ENCODE measurements at regions not wholly inside any gene's neighbourhood (a gene's known extent, or its start where the extent isn't known, plus 50 kb on each side); places are given as distances from the start of the nearest gene placed in this dataset.

GRCh38 chr5:24145806-24146205 is 499.0 kb downstream of the CDH10 start:
- Histone ChIP-seq H2BK120ac (ENCODE audit: low read depth, low read length) (no peak overlapping the region), H3K14ac (ENCODE audit: low read length) (no peak overlapping the region), H3K23ac (ENCODE audit: low read depth, low read length, poor library complexity) (no peak overlapping the region), H2BK12ac (ENCODE audit: low read length) (no peak overlapping the region), H3K4me2 (ENCODE audit: insufficient read depth, low read length, poor library complexity, severe bottlenecking) (no peak overlapping the region), H2BK5ac (ENCODE audit: low read length) (no peak overlapping the region), H3K79me1 (ENCODE audit: low read depth, low read length) (no peaks in the 10 kb centered on the region), H3K27ac (replicated peaks; ENCODE audit: low read length) (no peak overlapping the region), H2BK15ac (ENCODE audit: low read length) (no peak overlapping the region), H3K4me3 (ENCODE audit: low read length in 2 of 2) (no peak overlapping the region), H3K18ac (ENCODE audit: low read length) (no peak overlapping the region), H4K91ac (ENCODE audit: low read depth, low read length, poor library complexity) (no peak overlapping the region), H3K9ac (ENCODE audit: low read depth, low read length, poor library complexity) (no peak overlapping the region), H3K4ac (ENCODE audit: low read length) (no peak overlapping the region), H2AK5ac (ENCODE audit: low read depth, low read length) (no peak overlapping the region), H2AFZ (ENCODE audit: low read length) (no peak overlapping the region), H4K8ac (ENCODE audit: low read depth, low read length) (no peak overlapping the region), H3K9me3 (replicated peaks in 1 of 2; ENCODE audit: control insufficient read depth in 2 of 2, insufficient read depth in 1 of 2, low read depth in 1 of 2, low read length in 2 of 2) (no peaks in the 10 kb centered on the region), H3K36me3 (replicated peaks in 1 of 2; ENCODE audit: control insufficient read depth in 2 of 2, insufficient read depth in 2 of 2, low read length in 2 of 2) (no peaks in the 10 kb centered on the region), H3K4me1 (ENCODE audit: control insufficient read depth in 2 of 2, insufficient read depth in 1 of 2, low read depth in 1 of 2, low read length in 2 of 2) (no peaks in the 10 kb centered on the region), H3K27me3 (ENCODE audit: control insufficient read depth in 3 of 3, insufficient read depth in 3 of 3, low read depth in 1 of 3, low read length in 3 of 3) (no peaks in the 10 kb centered on the region)
- DNase-seq (ENCODE audit: low spot score): no peak
- no CpG with 5 or more reads among the region's 2 CpGs for WGBS, 2 donors (ENCODE audit: extremely low coverage in 2 of 2, insufficient read length in 2 of 2, insufficient replicate concordance in 1 of 2)

- Histone ChIP-seq H2BK12ac (ENCODE audit: low read length) (no peak overlapping the region), H2BK5ac (ENCODE audit: low read length) (no peak overlapping the region), H2AK5ac (ENCODE audit: low read depth, low read length) (no peak overlapping the region), H3K9me3 (replicated peaks in 1 of 2; ENCODE audit: control insufficient read depth in 2 of 2, insufficient read depth in 1 of 2, low read depth in 1 of 2, low read length in 2 of 2) (no peaks in the 10 kb centered on the region), H2BK120ac (ENCODE audit: low read depth, low read length) (no peak overlapping the region), H3K27me3 (ENCODE audit: control insufficient read depth in 3 of 3, insufficient read depth in 3 of 3, low read depth in 1 of 3, low read length in 3 of 3) (no peaks in the 10 kb centered on the region), H2BK15ac (ENCODE audit: low read length) (no peak overlapping the region), H3K9ac (ENCODE audit: low read depth, low read length, poor library complexity) (no peak overlapping the region), H4K8ac (ENCODE audit: low read depth, low read length) (no peak overlapping the region), H3K14ac (ENCODE audit: low read length) (no peak overlapping the region), H3K4me1 (ENCODE audit: control insufficient read depth in 2 of 2, insufficient read depth in 1 of 2, low read depth in 1 of 2, low read length in 2 of 2) (no peaks in the 10 kb centered on the region), H3K36me3 (replicated peaks in 1 of 2; ENCODE audit: control insufficient read depth in 2 of 2, insufficient read depth in 2 of 2, low read length in 2 of 2) (no peaks in the 10 kb centered on the region), H3K27ac (replicated peaks; ENCODE audit: low read length) (no peak overlapping the region), H3K79me1 (ENCODE audit: low read depth, low read length) (no peaks in the 10 kb centered on the region), H3K4me2 (ENCODE audit: insufficient read depth, low read length, poor library complexity, severe bottlenecking) (no peak overlapping the region), H4K91ac (ENCODE audit: low read depth, low read length, poor library complexity) (no peak overlapping the region), H3K23ac (ENCODE audit: low read depth, low read length, poor library complexity) (no peak overlapping the region), H3K4me3 (ENCODE audit: low read length in 2 of 2) (no peak overlapping the region), H3K18ac (ENCODE audit: low read length) (no peak overlapping the region), H3K4ac (ENCODE audit: low read length) (no peak overlapping the region), H2AFZ (ENCODE audit: low read length) (no peak overlapping the region)
- DNase-seq (ENCODE audit: low spot score): no peak
- WGBS, 2 donors (ENCODE audit: extremely low coverage in 2 of 2, insufficient read length in 2 of 2, insufficient replicate concordance in 1 of 2): no CpG with 5 or more reads among the region's 2 CpGs
Measured at GRCh38 chr5:24161559-24161958, 483.2 kb downstream of the CDH10 start.

- H4K91ac ChIP-seq (ENCODE audit: low read depth, low read length, poor library complexity): no peak overlapping the region
- H3K18ac ChIP-seq (ENCODE audit: low read length): no peak overlapping the region
- no peaks in the 10 kb centered on the region for H3K4me1 ChIP-seq (ENCODE audit: control insufficient read depth in 2 of 2, insufficient read depth in 1 of 2, low read depth in 1 of 2, low read length in 2 of 2)
- no peak overlapping the region for H3K4me2 ChIP-seq (ENCODE audit: insufficient read depth, low read length, poor library complexity, severe bottlenecking)
- no peaks in the 10 kb centered on the region for H3K36me3 ChIP-seq (replicated peaks in 1 of 2; ENCODE audit: control insufficient read depth in 2 of 2, insufficient read depth in 2 of 2, low read length in 2 of 2)
- no peak overlapping the region for H2BK12ac ChIP-seq (ENCODE audit: low read length)
- H2BK15ac ChIP-seq (ENCODE audit: low read length): no peak overlapping the region
- H3K9me3 ChIP-seq (replicated peaks in 1 of 2; ENCODE audit: control insufficient read depth in 2 of 2, insufficient read depth in 1 of 2, low read depth in 1 of 2, low read length in 2 of 2): no peaks in the 10 kb centered on the region
- no peak overlapping the region for H3K27ac ChIP-seq (replicated peaks; ENCODE audit: low read length)
- H2AK5ac ChIP-seq (ENCODE audit: low read depth, low read length): no peak overlapping the region
- H4K8ac ChIP-seq (ENCODE audit: low read depth, low read length): no peak overlapping the region
- H3K4ac ChIP-seq (ENCODE audit: low read length): no peak overlapping the region
- H3K9ac ChIP-seq (ENCODE audit: low read depth, low read length, poor library complexity): no peak overlapping the region
- no peak overlapping the region for H3K14ac ChIP-seq (ENCODE audit: low read length)
- H2BK5ac ChIP-seq (ENCODE audit: low read length): no peak overlapping the region
- H3K79me1 ChIP-seq (ENCODE audit: low read depth, low read length): no peaks in the 10 kb centered on the region
- H2BK120ac ChIP-seq (ENCODE audit: low read depth, low read length): no peak overlapping the region
- peak overlapping the region; percentile 11 for H2AFZ ChIP-seq (ENCODE audit: low read length)
- no peak for DNase-seq (ENCODE audit: low spot score)
- no peaks in the 10 kb centered on the region for H3K27me3 ChIP-seq (ENCODE audit: control insufficient read depth in 3 of 3, insufficient read depth in 3 of 3, low read depth in 1 of 3, low read length in 3 of 3)
- H3K23ac ChIP-seq (ENCODE audit: low read depth, low read length, poor library complexity): no peak overlapping the region
- H3K4me3 ChIP-seq (ENCODE audit: low read length in 2 of 2): no peak overlapping the region
Measured at GRCh38 chr5:24162343-24162742, 482.4 kb downstream of the CDH10 start.

- H2BK15ac ChIP-seq (ENCODE audit: low read length): no peak overlapping the region
- H2AK5ac ChIP-seq (ENCODE audit: low read depth, low read length): no peak overlapping the region
- DNase-seq (ENCODE audit: low spot score): no peak
Measured at GRCh38 chr5:24163091-24163490, 481.7 kb downstream of the CDH10 start.

More at GRCh38 chr5:24163091-24163490, 481.7 kb downstream of the CDH10 start:
- H3K14ac ChIP-seq (ENCODE audit: low read length): no peak overlapping the region
- H3K23ac ChIP-seq (ENCODE audit: low read depth, low read length, poor library complexity): no peak overlapping the region
- no peak overlapping the region for H3K27ac ChIP-seq (replicated peaks; ENCODE audit: low read length)
- no peaks in the 10 kb centered on the region for H3K27me3 ChIP-seq (ENCODE audit: control insufficient read depth in 3 of 3, insufficient read depth in 3 of 3, low read depth in 1 of 3, low read length in 3 of 3)
- no peaks in the 10 kb centered on the region for H3K4me1 ChIP-seq (ENCODE audit: control insufficient read depth in 2 of 2, insufficient read depth in 1 of 2, low read depth in 1 of 2, low read length in 2 of 2)
- no peak overlapping the region for H3K18ac ChIP-seq (ENCODE audit: low read length)
- H3K79me1 ChIP-seq (ENCODE audit: low read depth, low read length): no peaks in the 10 kb centered on the region
- H3K9ac ChIP-seq (ENCODE audit: low read depth, low read length, poor library complexity): no peak overlapping the region
- no peak overlapping the region for H3K4ac ChIP-seq (ENCODE audit: low read length)
- no peak overlapping the region for H2AFZ ChIP-seq (ENCODE audit: low read length)
- no peak overlapping the region for H2BK120ac ChIP-seq (ENCODE audit: low read depth, low read length)
- no peak overlapping the region for H3K4me3 ChIP-seq (ENCODE audit: low read length in 2 of 2)
- H4K8ac ChIP-seq (ENCODE audit: low read depth, low read length): no peak overlapping the region
- no peak overlapping the region for H2BK5ac ChIP-seq (ENCODE audit: low read length)
- H3K4me2 ChIP-seq (ENCODE audit: insufficient read depth, low read length, poor library complexity, severe bottlenecking): no peak overlapping the region
- WGBS, 2 donors (ENCODE audit: extremely low coverage in 2 of 2, insufficient read length in 2 of 2, insufficient replicate concordance in 1 of 2): no CpG with 5 or more reads among the region's 2 CpGs
- H3K9me3 ChIP-seq (replicated peaks in 1 of 2; ENCODE audit: control insufficient read depth in 2 of 2, insufficient read depth in 1 of 2, low read depth in 1 of 2, low read length in 2 of 2): no peaks in the 10 kb centered on the region
- H2BK12ac ChIP-seq (ENCODE audit: low read length): no peak overlapping the region
- H4K91ac ChIP-seq (ENCODE audit: low read depth, low read length, poor library complexity): no peak overlapping the region
- H3K36me3 ChIP-seq (replicated peaks in 1 of 2; ENCODE audit: control insufficient read depth in 2 of 2, insufficient read depth in 2 of 2, low read length in 2 of 2): no peaks in the 10 kb centered on the region
